Posterior vena cava (tissue), 2 donors: ENCODE measurements at regions not wholly inside any gene's neighbourhood (a gene's known extent, or its start where the extent isn't known, plus 50 kb on each side); places are given as distances from the start of the nearest gene placed in this dataset.
"Not testable (repeated sequence)": the region's sequence is repeated elsewhere in the genome, so short reads cannot be mapped to it uniquely, and the experiment has no call there.

Experiments used
- DNase-seq: peaks from one replicate; pipeline ENCODE4 v3.0.0-alpha.2; 2020; ENCODE audit warnings: low spot score
- intact Hi-C, 2 donors: fragments of 100-400 bp; cut with DNase I; formaldehyde crosslinking; loops; one replicate each; pipeline versions ENCODE4 v1.14.1 to v1.14.2; 2022 to 2023
- donor health status: DM: yes; HTN: yes; CAD: no.
- donor health status: DM: yes; HTN: yes; CAD: no.

GRCh38 chr4:19187096-19187495 lies 1064.6 kb upstream of the SLIT2 start:
- intact Hi-C loops: no loop called here
- DNase-seq: no peak

GRCh38 chr4:19181631-19182030 lies 1070.1 kb upstream of the SLIT2 start:
- DNase-seq, intact Hi-C loops: not testable (repeated sequence)

- intact Hi-C loops: no loop called here
- DNase-seq: no peak
Observed at GRCh38 chr4:19178835-19179234, 1072.9 kb upstream of the SLIT2 start.

GRCh38 chr4:19177616-19178015 lies 1074.1 kb upstream of the SLIT2 start:
- intact Hi-C loops: no loop called here
- DNase-seq: no peak

GRCh38 chr4:19171832-19172231 lies 1079.9 kb upstream of the SLIT2 start:
- intact Hi-C loops: no loop called here
- no peak for DNase-seq

GRCh38 chr4:19167311-19167710 lies 1084.4 kb upstream of the SLIT2 start:
- no peak for DNase-seq
- intact Hi-C loops: no loop called here

- DNase-seq: no peak
- intact Hi-C loops: no loop called here
Observed at GRCh38 chr4:19164334-19164733, 1087.4 kb upstream of the SLIT2 start.

GRCh38 chr4:19159874-19160273 lies 1091.8 kb upstream of the SLIT2 start:
- no peak for DNase-seq
- intact Hi-C loops: no loop called here

GRCh38 chr4:19158107-19158809 lies 1093.4 kb upstream of the SLIT2 start:
- intact Hi-C loops: no loop called here
- DNase-seq: no peak

GRCh38 chr4:19156786-19157185 lies 1094.9 kb upstream of the SLIT2 start:
- no peak for DNase-seq
- intact Hi-C loops: no loop called here

- DNase-seq: no peak
- intact Hi-C loops: no loop called here
Observed at GRCh38 chr4:19155568-19155967, 1096.1 kb upstream of the SLIT2 start.

GRCh38 chr4:19154267-19154666 lies 1097.4 kb upstream of the SLIT2 start:
- intact Hi-C loops, DNase-seq: not testable (repeated sequence)

- intact Hi-C loops: no loop called here
- no peak for DNase-seq
Observed at GRCh38 chr4:19152264-19152663, 1099.4 kb upstream of the SLIT2 start.

GRCh38 chr4:19151684-19152083 lies 1100.0 kb upstream of the SLIT2 start:
- no peak for DNase-seq
- intact Hi-C loops: no loop called here

- DNase-seq: no peak
- intact Hi-C loops: no loop called here
Observed at GRCh38 chr4:19146038-19146437, 1105.7 kb upstream of the SLIT2 start.

GRCh38 chr4:19135895-19136633 lies 1114.5 kb upstream of the LCORL start:
- no peak for DNase-seq
- intact Hi-C loops: no loop called here

- DNase-seq: no peak
- intact Hi-C loops: no loop called here
Observed at GRCh38 chr4:19134685-19135084, 1113.1 kb upstream of the LCORL start.

- DNase-seq: no peak
- intact Hi-C loops: no loop called here
Observed at GRCh38 chr4:19133315-19133714, 1111.8 kb upstream of the LCORL start.

- intact Hi-C loops: no loop called here
- DNase-seq: no peak
Observed at GRCh38 chr4:19130866-19131265, 1109.3 kb upstream of the LCORL start.

- DNase-seq: no peak
- intact Hi-C loops: no loop called here
Observed at GRCh38 chr4:19128176-19128575, 1106.6 kb upstream of the LCORL start.

GRCh38 chr4:19126903-19127302 lies 1105.3 kb upstream of the LCORL start:
- intact Hi-C loops: no loop called here

More at GRCh38 chr4:19126903-19127302, 1105.3 kb upstream of the LCORL start:
- DNase-seq: no peak
